ENCODE measurements at regions not wholly inside any gene's neighbourhood (a gene's known extent, or its start where the extent isn't known, plus 50 kb on each side); places are given as distances from the start of the nearest gene placed in this dataset.

DNA sequence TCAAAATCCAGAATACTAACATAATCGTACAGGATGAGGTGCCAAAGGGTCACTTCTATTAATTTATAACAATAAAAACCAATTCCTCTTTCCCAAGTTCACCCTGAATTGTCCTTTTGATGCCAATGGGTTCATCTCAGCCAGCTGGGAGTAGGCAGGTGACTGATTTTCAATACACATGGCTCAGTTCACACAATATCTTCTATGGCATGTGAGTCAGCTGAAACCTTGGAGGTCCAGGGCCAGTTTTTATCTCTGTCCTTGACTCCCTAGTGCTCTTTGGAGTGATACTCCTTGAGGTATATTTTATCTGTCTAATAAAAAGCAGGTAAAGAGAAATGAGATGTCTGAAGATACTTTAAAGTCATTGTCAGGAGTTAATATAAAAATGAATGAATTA is 186.6 kb downstream of the SMC2 start:
- H3K27me3 ChIP-seq (ENCODE audit: control insufficient read depth in 4 of 4, insufficient read depth in 4 of 4, low read length in 3 of 4), result no peaks in the 10 kb centered on the region
- H3K4me3 ChIP-seq (ENCODE audit: low read depth in 1 of 3, low read length in 3 of 3), result no peak overlapping the region
- TF ChIP-seq FOXA1 (IDR thresholded peaks at IDR 0.05) (no peak), FOXA2 (IDR thresholded peaks at IDR 0.05) (no peak), CTCF (IDR thresholded peaks at IDR 0.05; ENCODE audit: low read depth, low read length, missing input control) (no peak), JUND (IDR thresholded peaks at IDR 0.05) (no peak), SP1 (IDR thresholded peaks at IDR 0.05) (no peak), HNF4G (IDR thresholded peaks at IDR 0.05) (no peak), YY1 (IDR thresholded peaks at IDR 0.05) (no peak), RXRA (IDR thresholded peaks at IDR 0.05) (no peak), NR2F2 (IDR thresholded peaks at IDR 0.05) (no peak), RAD21 (IDR thresholded peaks at IDR 0.05) (no peak), HNF4A (conservative IDR thresholded peaks at IDR 0.05) (no peak), EGR1 (IDR thresholded peaks at IDR 0.05; ENCODE audit: low read depth in 2 of 2) (no peak), TAF1 (conservative IDR thresholded peaks at IDR 0.05) (no peak), GABPA (IDR thresholded peaks at IDR 0.05 in 1 of 2, conservative IDR thresholded peaks at IDR 0.05 in 1 of 2) (no peak), ZBTB33 (IDR thresholded peaks at IDR 0.05) (no peak)
- TF ChIP-seq, protein P1, sequence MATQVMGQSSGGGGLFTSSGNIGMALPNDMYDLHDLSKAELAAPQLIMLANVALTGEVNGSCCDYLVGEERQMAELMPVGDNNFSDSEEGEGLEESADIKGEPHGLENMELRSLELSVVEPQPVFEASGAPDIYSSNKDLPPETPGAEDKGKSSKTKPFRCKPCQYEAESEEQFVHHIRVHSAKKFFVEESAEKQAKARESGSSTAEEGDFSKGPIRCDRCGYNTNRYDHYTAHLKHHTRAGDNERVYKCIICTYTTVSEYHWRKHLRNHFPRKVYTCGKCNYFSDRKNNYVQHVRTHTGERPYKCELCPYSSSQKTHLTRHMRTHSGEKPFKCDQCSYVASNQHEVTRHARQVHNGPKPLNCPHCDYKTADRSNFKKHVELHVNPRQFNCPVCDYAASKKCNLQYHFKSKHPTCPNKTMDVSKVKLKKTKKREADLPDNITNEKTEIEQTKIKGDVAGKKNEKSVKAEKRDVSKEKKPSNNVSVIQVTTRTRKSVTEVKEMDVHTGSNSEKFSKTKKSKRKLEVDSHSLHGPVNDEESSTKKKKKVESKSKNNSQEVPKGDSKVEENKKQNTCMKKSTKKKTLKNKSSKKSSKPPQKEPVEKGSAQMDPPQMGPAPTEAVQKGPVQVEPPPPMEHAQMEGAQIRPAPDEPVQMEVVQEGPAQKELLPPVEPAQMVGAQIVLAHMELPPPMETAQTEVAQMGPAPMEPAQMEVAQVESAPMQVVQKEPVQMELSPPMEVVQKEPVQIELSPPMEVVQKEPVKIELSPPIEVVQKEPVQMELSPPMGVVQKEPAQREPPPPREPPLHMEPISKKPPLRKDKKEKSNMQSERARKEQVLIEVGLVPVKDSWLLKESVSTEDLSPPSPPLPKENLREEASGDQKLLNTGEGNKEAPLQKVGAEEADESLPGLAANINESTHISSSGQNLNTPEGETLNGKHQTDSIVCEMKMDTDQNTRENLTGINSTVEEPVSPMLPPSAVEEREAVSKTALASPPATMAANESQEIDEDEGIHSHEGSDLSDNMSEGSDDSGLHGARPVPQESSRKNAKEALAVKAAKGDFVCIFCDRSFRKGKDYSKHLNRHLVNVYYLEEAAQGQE (IDR thresholded peaks at IDR 0.05), result no peak
- TF ChIP-seq, protein P2, sequence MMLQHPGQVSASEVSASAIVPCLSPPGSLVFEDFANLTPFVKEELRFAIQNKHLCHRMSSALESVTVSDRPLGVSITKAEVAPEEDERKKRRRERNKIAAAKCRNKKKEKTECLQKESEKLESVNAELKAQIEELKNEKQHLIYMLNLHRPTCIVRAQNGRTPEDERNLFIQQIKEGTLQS (IDR thresholded peaks at IDR 0.05), result no peak
- TF ChIP-seq, protein P3, sequence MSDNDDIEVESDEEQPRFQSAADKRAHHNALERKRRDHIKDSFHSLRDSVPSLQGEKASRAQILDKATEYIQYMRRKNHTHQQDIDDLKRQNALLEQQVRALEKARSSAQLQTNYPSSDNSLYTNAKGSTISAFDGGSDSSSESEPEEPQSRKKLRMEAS (IDR thresholded peaks at IDR 0.05), result no peak
- peaks cover 0 to 10% (median under 1%) of the 10 kb centered on the region in 4 donors for H3K4me1 ChIP-seq (ENCODE audit: control insufficient read depth in 4 of 4, insufficient read depth in 4 of 4, low read length in 3 of 4)
- no peaks in the 10 kb centered on the region for H3K9me3 ChIP-seq (ENCODE audit: control insufficient read depth in 4 of 4, low read length in 3 of 4)
- DNase-seq (ENCODE audit: low spot score), result no peak
- 73% methylated on average over 1 of the region's 1 CpG for WGBS
- no peaks in the 10 kb centered on the region for H3K36me3 ChIP-seq (ENCODE audit: control insufficient read depth in 4 of 4, insufficient read depth in 3 of 4, low read depth in 1 of 4, low read length in 3 of 4)
- H3K9ac ChIP-seq (ENCODE audit: low read depth in 1 of 2, low read length in 2 of 2), result no peak overlapping the region
- no peak overlapping the region for H3K27ac ChIP-seq (ENCODE audit: low read depth in 1 of 2, low read length in 2 of 2)

Data from liver (tissue), 8 donors.